Peyer's patch (tissue), 4 donors: ENCODE measurements at regions not wholly inside any gene's neighbourhood (a gene's known extent, or its start where the extent isn't known, plus 50 kb on each side); places are given as distances from the start of the nearest gene placed in this dataset.

Experiments used
- POLR2A ChIP-seq, 2 donors: fragments of 450-650 bp; IDR thresholded peaks; one replicate each; pipeline ENCODE4 v1.5.1; 2017; ENCODE audit warnings: antibody characterized with exemption in 2 of 2, mild to moderate bottlenecking in 2 of 2, moderate library complexity in 2 of 2
- TF ChIP-seq, protein P1 (sequence below), 6 experiments: fragments of 450-650 bp in 4 of 6; fragments of 200-600 bp in 2 of 6; sonication (generic) in 1 of 6; IDR thresholded peaks; one replicate each; pipeline ENCODE4 v1.5.1; 2017 to 2019; ENCODE audit warnings: antibody characterized with exemption in 6 of 6, mild to moderate bottlenecking in 3 of 6, moderate library complexity in 1 of 6

DNA sequence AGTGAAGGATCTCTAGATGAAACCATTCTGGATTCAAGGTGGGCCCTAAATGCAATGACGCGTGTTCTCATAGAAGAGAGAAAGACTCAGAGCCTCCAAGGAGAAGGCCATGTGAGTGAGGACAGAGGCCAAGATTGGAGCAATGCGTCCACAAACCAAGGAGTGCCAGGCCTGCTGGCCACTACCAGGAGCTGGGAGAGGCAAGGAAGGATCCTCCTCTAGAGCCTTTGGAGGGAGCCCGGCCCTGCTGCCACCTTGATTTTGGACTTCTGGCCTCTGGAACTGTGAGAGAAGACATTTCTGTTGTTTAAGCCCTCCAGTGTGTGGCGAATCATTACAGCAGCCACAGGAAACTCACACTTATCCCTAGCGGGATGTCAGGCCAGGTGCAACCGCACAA lies 52.7 kb upstream of the SHANK2 start:
- TF ChIP-seq, protein P1, sequence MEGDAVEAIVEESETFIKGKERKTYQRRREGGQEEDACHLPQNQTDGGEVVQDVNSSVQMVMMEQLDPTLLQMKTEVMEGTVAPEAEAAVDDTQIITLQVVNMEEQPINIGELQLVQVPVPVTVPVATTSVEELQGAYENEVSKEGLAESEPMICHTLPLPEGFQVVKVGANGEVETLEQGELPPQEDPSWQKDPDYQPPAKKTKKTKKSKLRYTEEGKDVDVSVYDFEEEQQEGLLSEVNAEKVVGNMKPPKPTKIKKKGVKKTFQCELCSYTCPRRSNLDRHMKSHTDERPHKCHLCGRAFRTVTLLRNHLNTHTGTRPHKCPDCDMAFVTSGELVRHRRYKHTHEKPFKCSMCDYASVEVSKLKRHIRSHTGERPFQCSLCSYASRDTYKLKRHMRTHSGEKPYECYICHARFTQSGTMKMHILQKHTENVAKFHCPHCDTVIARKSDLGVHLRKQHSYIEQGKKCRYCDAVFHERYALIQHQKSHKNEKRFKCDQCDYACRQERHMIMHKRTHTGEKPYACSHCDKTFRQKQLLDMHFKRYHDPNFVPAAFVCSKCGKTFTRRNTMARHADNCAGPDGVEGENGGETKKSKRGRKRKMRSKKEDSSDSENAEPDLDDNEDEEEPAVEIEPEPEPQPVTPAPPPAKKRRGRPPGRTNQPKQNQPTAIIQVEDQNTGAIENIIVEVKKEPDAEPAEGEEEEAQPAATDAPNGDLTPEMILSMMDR (IDR thresholded peaks at IDR 0.05), result no peak
- no peak for TF ChIP-seq POLR2A (IDR thresholded peaks at IDR 0.05)
